ENCODE measurements at regions not wholly inside any gene's neighbourhood (a gene's known extent, or its start where the extent isn't known, plus 50 kb on each side); places are given as distances from the start of the nearest gene placed in this dataset.

- Histone ChIP-seq H3K4me3 (no peak overlapping the region), H3K9me2 (ENCODE audit: insufficient read depth) (no peaks in the 10 kb centered on the region), H3K9me3 (ENCODE audit: insufficient read depth, low read depth) (no peaks in the 10 kb centered on the region), H3K4me2 (no peak overlapping the region), H3K79me2 (ENCODE audit: low read depth) (no peaks in the 10 kb centered on the region), H3K27me3 (ENCODE audit: insufficient read depth, low read depth) (peaks cover 52% of the 10 kb centered on the region), H3K27ac (no peak overlapping the region), H3K36me3 (ENCODE audit: low read depth) (no peaks in the 10 kb centered on the region), H3F3A (ENCODE audit: insufficient read depth, low read depth) (no peaks in the 10 kb centered on the region), H3K4me1 (replicated peaks; ENCODE audit: insufficient read depth) (no peaks in the 10 kb centered on the region), H4K20me1 (ENCODE audit: insufficient read depth) (no peaks in the 10 kb centered on the region), H2AFZ (no peak overlapping the region)
- intact Hi-C loops (cut with micrococcal nuclease; ENCODE audit: unreplicated experiment), result no loop called here
- CTCF ChIA-PET, result no interaction called here
- BruUV-seq (replicated peaks), result no TSS peak
- POLR2A ChIA-PET (ENCODE audit: unreplicated experiment), result no interaction called here
- no peak for TF ChIP-seq EZH2 (IDR thresholded peaks at IDR 0.05; ENCODE audit: low read depth)
- TF ChIP-seq CTCF (conservative IDR thresholded peaks at IDR 0.05), result no peak
- DNase-seq, result no peak
These were observed 204.2 kb downstream of the FGF9 start for GRCh38 chr13:21875116-21875515.

GRCh38 chr13:21879263-21879914, 208.5 kb downstream of the FGF9 start:
- Histone ChIP-seq H3K79me2 (ENCODE audit: low read depth) (no peaks in the 10 kb centered on the region), H3K4me3 (no peak overlapping the region), H3K27ac (no peak overlapping the region), H2AFZ (no peak overlapping the region), H4K20me1 (ENCODE audit: insufficient read depth) (no peaks in the 10 kb centered on the region), H3K4me1 (replicated peaks; ENCODE audit: insufficient read depth) (no peaks in the 10 kb centered on the region), H3K9me2 (ENCODE audit: insufficient read depth) (no peaks in the 10 kb centered on the region), H3K4me2 (no peak overlapping the region), H3K36me3 (ENCODE audit: low read depth) (no peaks in the 10 kb centered on the region), H3K27me3 (ENCODE audit: insufficient read depth, low read depth) (peaks cover 79% of the 10 kb centered on the region), H3K9me3 (ENCODE audit: insufficient read depth, low read depth) (no peaks in the 10 kb centered on the region), H3F3A (ENCODE audit: insufficient read depth, low read depth) (no peaks in the 10 kb centered on the region)
- DNase-seq, result no peak
- ChIA-PET CTCF (no interaction called here), POLR2A (ENCODE audit: unreplicated experiment) (no interaction called here)
- TF ChIP-seq EZH2 (IDR thresholded peaks at IDR 0.05; ENCODE audit: low read depth), result no peak
- no peak for TF ChIP-seq CTCF (conservative IDR thresholded peaks at IDR 0.05)
- BruUV-seq (replicated peaks), result no TSS peak
- intact Hi-C loops (cut with micrococcal nuclease; ENCODE audit: unreplicated experiment), result no loop called here

- Histone ChIP-seq H3K9me2 (ENCODE audit: insufficient read depth) (no peaks in the 10 kb centered on the region), H3K9me3 (ENCODE audit: insufficient read depth, low read depth) (no peaks in the 10 kb centered on the region), H3K27me3 (ENCODE audit: insufficient read depth, low read depth) (peaks cover 80% of the 10 kb centered on the region), H2AFZ (no peak overlapping the region), H3K36me3 (ENCODE audit: low read depth) (no peaks in the 10 kb centered on the region), H3K79me2 (ENCODE audit: low read depth) (no peaks in the 10 kb centered on the region), H4K20me1 (ENCODE audit: insufficient read depth) (no peaks in the 10 kb centered on the region), H3K27ac (no peak overlapping the region), H3F3A (ENCODE audit: insufficient read depth, low read depth) (no peaks in the 10 kb centered on the region), H3K4me3 (no peak overlapping the region), H3K4me2 (no peak overlapping the region), H3K4me1 (replicated peaks; ENCODE audit: insufficient read depth) (no peaks in the 10 kb centered on the region)
- CTCF ChIA-PET, result no interaction called here
- no peak for TF ChIP-seq EZH2 (IDR thresholded peaks at IDR 0.05; ENCODE audit: low read depth)
- no peak for TF ChIP-seq CTCF (conservative IDR thresholded peaks at IDR 0.05)
- no peak for DNase-seq
- POLR2A ChIA-PET (ENCODE audit: unreplicated experiment), result no interaction called here
- intact Hi-C loops (cut with micrococcal nuclease; ENCODE audit: unreplicated experiment), result no loop called here
- BruUV-seq (replicated peaks), result no TSS peak
These were observed 211.9 kb downstream of the FGF9 start for GRCh38 chr13:21882766-21883165.
